Fibroblast of the conjunctiva (primary cell): ENCODE measurements at regions not wholly inside any gene's neighbourhood (a gene's known extent, or its start where the extent isn't known, plus 50 kb on each side); places are given as distances from the start of the nearest gene placed in this dataset.

Experiments
- DNase-seq: peaks from one replicate; pipeline ENCODE4 v3.0.0-alpha.2; 2010; ENCODE audit warnings: low read depth

DNA sequence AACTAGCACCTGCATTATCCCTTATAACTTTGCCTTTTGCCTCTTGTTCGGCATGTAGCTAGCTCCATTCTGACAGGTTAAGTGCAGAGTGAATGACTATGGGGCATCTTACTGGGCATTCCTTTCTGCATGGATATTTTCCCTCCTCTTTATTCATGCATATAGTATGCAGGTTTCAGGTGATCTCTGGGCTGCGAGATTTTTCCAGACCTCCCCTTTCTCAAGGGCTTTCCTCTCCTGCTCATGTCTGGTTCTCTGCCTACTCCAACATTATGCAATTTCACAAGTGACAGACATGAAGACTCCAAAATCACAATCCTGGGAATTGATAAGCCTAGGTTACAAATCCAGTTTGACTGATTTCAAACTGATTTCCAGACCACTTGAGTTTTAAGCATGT is 503.8 kb downstream of the NXPH1 start:
- no peak for DNase-seq

DNA sequence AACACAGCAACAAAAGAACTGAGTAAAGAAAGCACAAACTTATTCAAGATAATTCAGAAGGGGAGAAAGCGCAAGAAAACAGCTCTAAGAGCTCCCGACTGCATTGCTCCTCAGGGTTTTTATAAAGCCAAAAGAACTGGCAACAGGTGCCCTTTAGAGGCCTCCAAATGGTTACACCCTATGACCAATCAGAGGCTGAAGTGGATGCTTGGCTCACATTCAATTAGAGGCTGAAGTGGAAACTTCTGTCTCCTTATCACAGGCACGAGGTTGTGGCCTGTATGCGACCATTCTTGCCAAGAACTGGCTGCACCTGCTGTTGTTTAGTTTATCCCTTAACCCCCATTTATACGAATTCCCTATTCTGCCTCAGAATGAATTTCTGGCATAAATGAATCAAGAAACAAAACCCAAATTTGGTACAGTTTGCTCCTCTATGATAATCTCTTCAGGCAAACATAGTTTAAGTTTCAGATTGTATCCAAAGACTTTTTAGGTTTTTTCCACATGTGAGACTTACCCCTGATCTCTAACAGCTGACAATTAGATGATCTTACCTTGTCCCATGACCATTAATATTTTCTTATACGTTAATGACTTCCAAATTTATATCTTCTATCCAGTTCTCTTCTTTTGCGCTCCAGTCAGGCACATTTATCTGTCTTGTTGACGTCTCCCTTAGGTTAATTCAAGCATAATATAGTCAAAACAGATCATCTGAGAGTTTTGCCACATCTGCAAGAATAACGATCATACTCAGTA is 504.8 kb downstream of the NXPH1 start:
- DNase-seq = no peak

DNA sequence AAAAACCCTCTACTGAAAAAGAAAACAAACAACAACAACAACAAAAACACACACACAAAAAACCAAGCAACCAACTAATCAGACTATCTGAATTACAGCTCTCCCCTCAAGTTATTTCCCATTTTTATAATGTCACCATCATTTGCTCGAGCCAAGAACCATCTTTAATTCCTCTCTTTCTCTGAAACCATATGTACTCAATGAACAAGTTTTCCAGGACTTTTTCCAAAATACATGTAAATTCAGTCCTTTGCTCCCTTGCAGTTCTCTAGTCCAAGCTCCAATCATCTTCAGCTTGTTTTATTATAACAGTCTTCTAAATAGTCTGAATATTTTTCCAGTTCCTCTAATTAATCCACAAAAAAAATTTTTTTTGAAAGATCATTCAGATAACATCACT is 506.0 kb downstream of the NXPH1 start:
- DNase-seq = no peak

DNA sequence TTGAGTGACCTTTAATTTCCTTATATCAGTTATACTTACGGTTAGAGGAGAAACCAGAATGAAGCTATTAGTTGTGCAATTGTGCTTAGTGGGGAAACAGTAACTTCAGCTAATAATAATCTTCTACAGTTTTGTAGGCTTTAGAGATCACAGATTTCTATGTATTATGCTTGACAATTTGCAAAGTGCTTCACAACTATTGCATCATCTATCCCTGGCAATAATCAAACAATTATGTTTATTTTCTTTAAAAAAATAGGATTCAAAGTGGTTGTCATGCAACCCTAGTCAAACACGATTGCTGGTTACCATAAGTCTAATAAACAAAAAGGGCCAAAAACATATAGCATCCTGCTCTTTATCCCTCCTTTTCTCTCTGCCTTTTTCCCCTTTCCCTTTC is 530.3 kb downstream of the NXPH1 start:
- DNase-seq = no peak

- no peak for DNase-seq
These were observed 531.8 kb downstream of the NXPH1 start for GRCh38 chr7:8965177-8965576.

DNA sequence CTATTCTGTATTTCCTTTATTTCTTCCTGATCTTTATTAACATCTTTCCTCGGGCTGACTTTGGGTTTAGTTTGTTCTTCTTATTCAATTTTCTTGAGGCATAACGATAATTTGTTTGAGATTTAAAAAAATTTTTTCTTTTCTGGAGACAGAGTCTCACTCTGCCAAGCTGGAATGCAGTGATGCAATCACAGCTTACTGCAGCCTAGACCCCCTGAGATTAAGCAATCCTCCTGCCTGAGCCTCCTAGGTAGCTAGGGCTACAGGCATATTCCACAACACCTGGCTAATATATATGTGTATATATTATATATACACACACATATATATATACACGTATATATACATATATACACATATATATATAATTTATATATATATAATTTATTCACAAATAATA is 540.2 kb downstream of the NXPH1 start:
- no peak for DNase-seq

GRCh38 chr7:8975681-8976080 is 542.3 kb downstream of the NXPH1 start:
- no peak for DNase-seq

GRCh38 chr7:8982338-8982992 is 549.1 kb downstream of the NXPH1 start:
- no peak for DNase-seq

DNA sequence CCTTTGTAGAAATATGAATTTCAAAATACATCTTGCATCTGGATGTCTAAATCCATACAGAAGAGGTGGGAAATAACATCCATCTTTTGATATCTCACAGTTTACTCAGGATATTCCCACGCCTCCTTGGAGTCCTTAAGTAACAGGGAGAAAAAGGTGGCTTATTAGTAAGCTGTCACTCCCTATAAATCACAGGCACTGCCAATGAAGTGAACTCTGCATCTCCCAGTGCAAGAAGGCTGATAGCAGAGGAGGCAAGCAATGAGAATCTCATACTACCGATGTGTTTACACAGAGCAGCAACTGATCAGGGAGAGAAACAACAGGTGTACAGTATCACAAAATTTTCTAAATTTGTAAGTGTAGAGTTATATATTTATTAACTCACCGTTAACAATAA is 551.8 kb downstream of the NXPH1 start:
- DNase-seq = no peak

GRCh38 chr7:8988267-8988666 is 554.9 kb downstream of the NXPH1 start:
- no peak for DNase-seq

DNA sequence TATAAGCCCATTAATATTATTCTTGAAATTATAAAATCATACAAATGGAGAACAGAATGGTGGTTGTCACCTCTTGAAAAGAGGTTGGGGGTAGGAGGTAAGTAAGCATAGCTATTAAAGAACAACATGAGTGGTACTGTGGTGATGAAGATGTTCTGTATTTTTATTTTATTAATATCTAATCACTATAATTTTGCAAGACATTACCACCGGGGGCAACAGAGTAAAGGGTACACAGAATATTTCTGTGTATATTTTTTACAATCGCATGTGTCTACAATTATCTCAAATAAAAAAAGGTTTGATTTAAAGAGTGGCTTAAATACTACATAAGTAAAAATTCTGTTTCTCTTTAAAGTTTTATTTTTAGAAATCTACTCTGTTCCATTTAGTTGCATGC is 557.8 kb downstream of the NXPH1 start:
- no peak for DNase-seq

- no peak for DNase-seq
These were observed 565.4 kb downstream of the NXPH1 start for GRCh38 chr7:8998762-8999161.

GRCh38 chr7:9013940-9014339 is 580.5 kb downstream of the NXPH1 start:
- no peak for DNase-seq

DNA sequence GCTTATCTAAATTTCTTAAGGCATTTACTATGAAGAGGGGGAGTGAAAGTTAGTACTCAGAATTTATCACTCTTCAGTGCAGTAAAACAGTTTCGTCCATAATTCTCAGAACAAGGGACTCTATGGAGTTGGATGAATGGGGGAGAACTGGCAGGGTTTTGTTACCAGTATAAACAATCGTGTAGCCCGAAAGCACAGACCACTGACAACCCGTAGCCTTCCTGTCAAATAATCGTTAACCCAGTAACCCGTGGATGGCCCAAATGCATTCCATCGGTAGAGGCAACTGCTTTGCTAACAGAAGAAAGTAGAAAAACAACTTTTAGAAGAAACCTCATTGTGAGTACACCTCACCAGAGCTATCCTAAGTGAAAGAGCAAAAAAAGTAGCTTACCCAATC is 583.9 kb downstream of the NXPH1 start:
- no peak for DNase-seq

- DNase-seq = no peak
These were observed 589.0 kb downstream of the NXPH1 start for GRCh38 chr7:9022456-9022855.

- no peak for DNase-seq
These were observed 590.4 kb downstream of the NXPH1 start for GRCh38 chr7:9023675-9024294.

- no peak for DNase-seq
These were observed 592.7 kb downstream of the NXPH1 start for GRCh38 chr7:9026121-9026520.

DNA sequence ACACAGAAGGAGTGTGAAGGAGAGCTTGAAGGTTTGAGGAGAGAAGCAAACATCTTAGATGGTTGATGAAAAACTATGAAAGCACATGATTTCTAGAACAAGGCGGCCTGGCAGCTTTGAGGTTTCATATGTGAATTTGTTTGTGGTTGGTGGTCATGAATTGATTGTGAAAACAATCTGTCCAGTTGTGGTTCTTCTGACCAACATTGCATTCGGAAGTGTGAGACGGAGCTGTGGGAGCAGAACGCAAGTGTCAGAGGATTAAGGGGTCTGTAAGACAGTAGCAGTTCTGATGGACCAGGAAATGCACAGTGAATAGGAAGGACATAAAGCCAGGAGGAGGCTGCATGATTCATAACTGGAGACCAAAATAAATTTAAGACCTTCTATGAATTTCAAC is 594.6 kb downstream of the NXPH1 start:
- no peak for DNase-seq

GRCh38 chr7:9029681-9030530 is 596.5 kb downstream of the NXPH1 start:
- DNase-seq = no peak

- DNase-seq = no peak
These were observed 597.6 kb downstream of the NXPH1 start for GRCh38 chr7:9030976-9031375.

DNA sequence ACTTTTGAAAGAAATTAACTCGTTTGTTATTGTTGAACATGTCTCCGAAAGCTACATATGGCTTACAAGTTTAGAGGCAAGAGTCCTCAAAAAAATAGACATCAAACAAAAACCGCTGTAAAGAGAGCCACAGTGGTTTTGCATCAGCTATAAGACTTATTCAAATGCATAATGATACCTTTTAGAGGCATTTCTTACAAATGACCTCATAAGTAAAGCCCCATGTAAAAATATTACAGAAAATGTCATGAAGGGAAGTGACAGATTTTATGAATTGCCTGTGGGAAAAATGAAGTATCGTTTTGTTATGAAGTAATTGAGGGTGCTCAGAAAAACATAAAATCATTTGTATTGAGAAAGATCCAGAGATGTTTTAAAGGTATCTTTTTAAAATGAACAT is 598.0 kb downstream of the NXPH1 start:
- no peak for DNase-seq

- DNase-seq = no peak
These were observed 602.7 kb downstream of the NXPH1 start for GRCh38 chr7:9036080-9036479.
